DOHH2 (cell line): ENCODE measurements at regions not wholly inside any gene's neighbourhood (a gene's known extent, or its start where the extent isn't known, plus 50 kb on each side); places are given as distances from the start of the nearest gene placed in this dataset.
"Not testable (repeated sequence)": the region's sequence is repeated elsewhere in the genome, so short reads cannot be mapped to it uniquely, and the experiment has no call there.

Source experiments
- H3F3A ChIP-seq: fragments of 200-600 bp; sonication (generic), shearing (Covaris generic); 2 replicates; pipeline ENCODE4 v1.6.0; 2016; ENCODE audit warnings: antibody characterized with exemption, mild to moderate bottlenecking; ENCODE audit not compliant: control insufficient read depth, insufficient read depth
- H3K27ac ChIP-seq: fragments of 200-600 bp; sonication (generic); 2 replicates; pipeline ENCODE4 v1.5.1; 2014; ENCODE audit warnings: low read depth, mild to moderate bottlenecking, low read length, moderate library complexity
- H3K27me3 ChIP-seq: fragments of 200-600 bp; sonication (generic); 2 replicates; pipeline ENCODE4 v1.6.1; 2014; ENCODE audit warnings: mild to moderate bottlenecking, low read length, mixed read lengths; ENCODE audit not compliant: control insufficient read depth
- H3K36me3 ChIP-seq: fragments of 200-600 bp; sonication (generic); 2 replicates; pipeline ENCODE4 v1.6.1; 2014; ENCODE audit warnings: mild to moderate bottlenecking, low read length, moderate library complexity, mixed read lengths; ENCODE audit not compliant: control insufficient read depth
- H3K4me1 ChIP-seq: fragments of 200-600 bp; sonication (generic); 2 replicates; pipeline ENCODE4 v1.6.1; 2014; ENCODE audit warnings: mild to moderate bottlenecking, low read length, mixed read lengths; ENCODE audit not compliant: control insufficient read depth
- H3K4me2 ChIP-seq: fragments of 200-600 bp; sonication (generic); 2 replicates; pipeline ENCODE4 v1.6.0; 2014; ENCODE audit warnings: mild to moderate bottlenecking, low read length, moderate library complexity
- H3K4me3 ChIP-seq: fragments of 200-600 bp; sonication (generic); 2 replicates; pipeline ENCODE4 v1.5.1; 2014; ENCODE audit warnings: mild to moderate bottlenecking, low read length, mixed read lengths
- H3K79me2 ChIP-seq: fragments of 200-600 bp; sonication (generic); 2 replicates; pipeline ENCODE4 v1.6.1; 2014; ENCODE audit warnings: mild to moderate bottlenecking, low read length, mixed read lengths; ENCODE audit not compliant: control insufficient read depth
- H3K9me2 ChIP-seq: fragments of 200-600 bp; sonication (generic); replicated peaks from 2 replicates; pipeline ENCODE4 v1.6.1; 2014; ENCODE audit warnings: mild to moderate bottlenecking, low read length, mixed read lengths; ENCODE audit not compliant: control insufficient read depth
- H3K9me3 ChIP-seq: fragments of 200-600 bp; sonication (generic); 2 replicates; pipeline ENCODE4 v1.6.1; 2014; ENCODE audit warnings: antibody characterized with exemption, low read length, mixed read lengths; ENCODE audit not compliant: control insufficient read depth, insufficient read depth
- H4K20me1 ChIP-seq: fragments of 200-600 bp; sonication (generic); 2 replicates; pipeline ENCODE4 v1.6.0; 2014; ENCODE audit warnings: low read depth, mild to moderate bottlenecking, antibody characterized with exemption, low read length, moderate library complexity; ENCODE audit not compliant: control insufficient read depth, insufficient read depth
- EZH2phosphoT487 ChIP-seq: fragments of 200-600 bp; sonication (generic); IDR thresholded peaks from 2 replicates; pipeline ENCODE4 v1.6.1; 2017; ENCODE audit warnings: borderline replicate concordance, mild to moderate bottlenecking, antibody characterized with exemption, low read length, moderate library complexity, mixed read lengths
- TF ChIP-seq, protein P1 (sequence below): fragments of 200-600 bp; sonication (generic); IDR thresholded peaks from one replicate; pipeline ENCODE4 v1.5.1; 2014; ENCODE audit warnings: antibody characterized with exemption, mild to moderate bottlenecking, low read depth, low read length; ENCODE audit not compliant: poor library complexity, severe bottlenecking

DNA sequence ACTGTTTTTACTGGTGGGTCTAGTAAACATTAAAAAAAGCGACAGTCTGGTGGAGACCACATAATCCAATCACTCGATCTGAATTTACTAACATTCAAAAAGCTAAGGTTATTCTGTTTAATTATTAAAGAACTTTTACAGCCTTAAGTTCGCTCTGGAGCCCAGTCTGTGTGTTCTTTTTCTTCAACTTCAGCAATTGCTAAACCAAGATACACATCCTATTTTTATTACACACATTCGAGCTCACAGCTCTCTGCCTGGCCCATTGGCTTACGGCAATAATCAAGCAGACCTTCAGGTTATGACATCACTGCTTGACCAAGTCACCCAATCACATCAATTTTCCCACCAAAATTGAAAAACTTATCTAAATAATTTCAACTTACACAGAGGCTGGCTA, 57.4 kb upstream of the PRSS16 start:
- H3F3A ChIP-seq: no peaks in the 10 kb centered on the region

DNA sequence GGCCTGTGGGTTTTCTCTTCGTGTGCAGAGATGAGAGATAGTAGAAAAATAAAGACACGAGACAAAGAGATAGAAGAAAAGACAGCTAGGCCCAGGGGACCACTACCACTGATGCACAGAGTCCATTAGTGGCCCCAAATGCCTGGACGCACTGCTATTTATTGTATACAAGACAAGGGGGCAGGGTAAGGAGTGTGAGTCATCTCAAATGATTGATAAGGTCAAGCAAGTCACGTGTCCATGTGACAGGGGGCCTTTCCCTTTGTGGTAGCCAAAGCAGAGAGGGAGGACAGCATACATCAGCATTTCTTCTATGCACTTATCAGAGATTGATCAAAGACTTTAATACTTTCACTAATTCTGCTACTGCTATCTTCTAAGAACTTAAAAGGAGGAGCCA, 53.0 kb upstream of the PRSS16 start:
- not testable (repeated sequence) for H3K27me3 ChIP-seq

More for the DNA sequence above, 57.4 kb upstream of the PRSS16 start:
- Histone ChIP-seq H3K27me3 (0 out of 2 replicates have a peak, but pooled peaks cover 3% of the 10 kb centered on the region), H4K20me1 (no peaks in the 10 kb centered on the region), H3K4me2 (no peak overlapping the region), H3K9me2 (no peaks in the 10 kb centered on the region), H3K36me3 (no peaks in the 10 kb centered on the region), H3K4me1 (peaks cover 8% of the 10 kb centered on the region), H3K27ac (no peak overlapping the region), H3K9me3 (no peaks in the 10 kb centered on the region), H3K79me2 (no peaks in the 10 kb centered on the region), H3K4me3 (no peak overlapping the region)
- TF ChIP-seq, protein P1, sequence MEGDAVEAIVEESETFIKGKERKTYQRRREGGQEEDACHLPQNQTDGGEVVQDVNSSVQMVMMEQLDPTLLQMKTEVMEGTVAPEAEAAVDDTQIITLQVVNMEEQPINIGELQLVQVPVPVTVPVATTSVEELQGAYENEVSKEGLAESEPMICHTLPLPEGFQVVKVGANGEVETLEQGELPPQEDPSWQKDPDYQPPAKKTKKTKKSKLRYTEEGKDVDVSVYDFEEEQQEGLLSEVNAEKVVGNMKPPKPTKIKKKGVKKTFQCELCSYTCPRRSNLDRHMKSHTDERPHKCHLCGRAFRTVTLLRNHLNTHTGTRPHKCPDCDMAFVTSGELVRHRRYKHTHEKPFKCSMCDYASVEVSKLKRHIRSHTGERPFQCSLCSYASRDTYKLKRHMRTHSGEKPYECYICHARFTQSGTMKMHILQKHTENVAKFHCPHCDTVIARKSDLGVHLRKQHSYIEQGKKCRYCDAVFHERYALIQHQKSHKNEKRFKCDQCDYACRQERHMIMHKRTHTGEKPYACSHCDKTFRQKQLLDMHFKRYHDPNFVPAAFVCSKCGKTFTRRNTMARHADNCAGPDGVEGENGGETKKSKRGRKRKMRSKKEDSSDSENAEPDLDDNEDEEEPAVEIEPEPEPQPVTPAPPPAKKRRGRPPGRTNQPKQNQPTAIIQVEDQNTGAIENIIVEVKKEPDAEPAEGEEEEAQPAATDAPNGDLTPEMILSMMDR: no peak
- no peak for TF ChIP-seq EZH2phosphoT487

DNA sequence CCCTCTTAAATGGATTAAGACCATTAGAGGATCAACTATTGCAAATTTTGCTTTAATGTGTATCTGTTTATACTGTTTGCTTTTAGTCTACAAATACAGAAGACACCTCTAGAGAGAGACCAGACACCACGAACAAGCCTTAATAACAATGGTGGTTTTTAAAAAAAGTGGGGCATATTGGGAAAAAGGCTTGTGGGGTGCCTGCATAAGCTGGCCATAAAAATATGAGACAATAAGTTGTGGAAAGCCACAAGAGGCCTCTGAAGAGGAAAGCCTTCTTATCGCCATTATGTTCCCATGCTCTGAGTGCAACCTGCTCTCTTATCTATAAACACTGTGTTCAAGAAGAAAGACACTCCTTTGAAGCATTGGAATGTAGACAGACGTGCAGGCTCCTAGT, 52.0 kb upstream of the PRSS16 start:
- H3K27me3 ChIP-seq, H3K4me2 ChIP-seq, H3K4me3 ChIP-seq, H3K9me2 ChIP-seq, H3K9me3 ChIP-seq, H3K36me3 ChIP-seq, H3K79me2 ChIP-seq, H3K4me1 ChIP-seq, H3K27ac ChIP-seq, H4K20me1 ChIP-seq, H3F3A ChIP-seq: not testable (repeated sequence)

More for the DNA sequence above, 53.0 kb upstream of the PRSS16 start:
- not testable (repeated sequence) for H3K27ac ChIP-seq, H4K20me1 ChIP-seq, H3K4me3 ChIP-seq, H3K9me3 ChIP-seq, H3K36me3 ChIP-seq, H3K4me1 ChIP-seq, H3F3A ChIP-seq, H3K79me2 ChIP-seq, H3K4me2 ChIP-seq, H3K9me2 ChIP-seq
